ENCODE measurements at regions not wholly inside any gene's neighbourhood (a gene's known extent, or its start where the extent isn't known, plus 50 kb on each side); places are given as distances from the start of the nearest gene placed in this dataset.

DNA sequence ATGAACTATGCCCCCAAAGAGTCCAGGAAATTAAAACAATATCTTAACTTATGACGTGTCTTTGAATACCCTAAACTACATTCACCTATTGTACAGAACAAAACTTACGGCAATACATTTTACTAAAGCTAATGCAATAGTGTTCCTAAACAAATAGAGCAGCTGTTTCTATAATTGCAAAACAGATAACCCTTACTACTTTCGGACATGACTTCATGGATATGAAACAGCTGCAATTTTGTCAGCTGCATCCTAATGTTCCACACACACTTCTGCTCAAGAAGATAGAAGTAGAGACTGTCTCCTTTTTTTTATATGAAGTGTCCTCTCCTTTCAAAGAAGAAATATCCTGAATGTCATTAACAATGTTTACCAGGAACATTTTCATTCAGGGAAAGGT is 174.9 kb downstream of the ACTRT1 start:
- RAD21 ChIA-PET (ENCODE audit: unreplicated experiment) = no interaction called here
- Histone ChIP-seq H3K4me1 (ENCODE audit: control insufficient read depth, insufficient read depth, low read length) (no peaks in the 10 kb centered on the region), H3K27me3 (replicated peaks in 1 of 2; ENCODE audit: control insufficient read depth in 2 of 2, insufficient read depth in 2 of 2, low read length in 1 of 2) (no peaks in the 10 kb centered on the region), H3K9me3 (replicated peaks; ENCODE audit: control insufficient read depth, insufficient read depth, low read length) (no peaks in the 10 kb centered on the region), H3K4me2 (ENCODE audit: control insufficient read depth, insufficient read depth) (no peak overlapping the region), H3K9ac (ENCODE audit: control insufficient read depth, insufficient read depth, low read length) (no peak overlapping the region), H2AFZ (ENCODE audit: control insufficient read depth, low read depth, low read length) (no peak overlapping the region), H3K4me3 (no peak overlapping the region), H3K79me2 (ENCODE audit: control insufficient read depth, insufficient read depth, low read length) (no peaks in the 10 kb centered on the region), H3K27ac (ENCODE audit: control insufficient read depth, insufficient read depth) (no peak overlapping the region), H3K36me3 (ENCODE audit: control insufficient read depth in 2 of 2, insufficient read depth in 2 of 2, low read length in 1 of 2) (no peaks in the 10 kb centered on the region), H4K20me1 (ENCODE audit: control insufficient read depth, insufficient read depth) (no peaks in the 10 kb centered on the region)
- in situ Hi-C loops (cut with MboI) (no loop called here), intact Hi-C loops (cut with micrococcal nuclease; ENCODE audit: unreplicated experiment) (no loop called here)
- no peak for TF ChIP-seq NBN (IDR thresholded peaks at IDR 0.05)
- no peak for TF ChIP-seq WRNIP1 (IDR thresholded peaks at IDR 0.05; ENCODE audit: borderline replicate concordance, low read depth, low read length)
- TF ChIP-seq IRF4 (IDR thresholded peaks at IDR 0.05; ENCODE audit: low read depth, low read length) = no peak
- no peak for TF ChIP-seq RELA (IDR thresholded peaks at IDR 0.05; ENCODE audit: borderline replicate concordance, partially characterized antibody)
- TF ChIP-seq EED (IDR thresholded peaks at IDR 0.05; ENCODE audit: low read depth) = no peak
- TF ChIP-seq TARDBP (IDR thresholded peaks at IDR 0.05; ENCODE audit: borderline replicate concordance) = no peak
- no peak for TF ChIP-seq HDGF (IDR thresholded peaks at IDR 0.05)
- TF ChIP-seq NFYB (IDR thresholded peaks at IDR 0.05; ENCODE audit: insufficient read depth, low read depth, low read length) = no peak
- no peak for TF ChIP-seq NKRF (conservative IDR thresholded peaks at IDR 0.05)
- TF ChIP-seq NFYA (IDR thresholded peaks at IDR 0.05; ENCODE audit: borderline replicate concordance, low read depth, low read length) = no peak
- no peak for TF ChIP-seq ATF7 (IDR thresholded peaks at IDR 0.05; ENCODE audit: low read depth)
- TF ChIP-seq TCF7 (IDR thresholded peaks at IDR 0.05; ENCODE audit: borderline replicate concordance) = no peak
- TF ChIP-seq KAT2A (conservative IDR thresholded peaks at IDR 0.05; ENCODE audit: control insufficient read depth, low read depth, low read length) = no peak
- TF ChIP-seq CBX3 (IDR thresholded peaks at IDR 0.05; ENCODE audit: borderline replicate concordance, low read depth) = no peak
- TF ChIP-seq RAD21 (IDR thresholded peaks at IDR 0.05; ENCODE audit: insufficient read depth, low read depth, low read length) = no peak
- POLR2A ChIA-PET = no interaction called here
- SMC1A ChIA-PET (ENCODE audit: uncharacterized antibody, unreplicated experiment) = no interaction called here
- no peak for FAIRE-seq
- no peak for ATAC-seq
- CTCF ChIA-PET = no interaction called here
- no TSS peak for BruUV-seq (replicated peaks)
- WGBS (ENCODE audit: insufficient coverage, insufficient replicate concordance, low lambda C conversion rate, missing lambda C conversion rate) = 51% methylated on average over 3 of the region's 3 CpGs
- DNase-seq (ENCODE audit: low read depth, low spot score) = no peak

All from GM12878 (cell line).